PC-9 (cell line): ENCODE measurements at regions not wholly inside any gene's neighbourhood (a gene's known extent, or its start where the extent isn't known, plus 50 kb on each side); places are given as distances from the start of the nearest gene placed in this dataset.

ENCODE experiments used
- CTCF ChIP-seq: fragments of 200-600 bp; sonication (generic); conservative IDR thresholded peaks from 2 replicates; pipeline ENCODE4 v1.6.1; 2017; ENCODE audit warnings: mixed run types, antibody characterized with exemption, mild to moderate bottlenecking, moderate library complexity
- EZH2 ChIP-seq: fragments of 200-600 bp; sonication (generic); IDR thresholded peaks from 2 replicates; pipeline ENCODE4 v1.8.0; 2017; ENCODE audit warnings: antibody characterized with exemption, low read depth

DNA sequence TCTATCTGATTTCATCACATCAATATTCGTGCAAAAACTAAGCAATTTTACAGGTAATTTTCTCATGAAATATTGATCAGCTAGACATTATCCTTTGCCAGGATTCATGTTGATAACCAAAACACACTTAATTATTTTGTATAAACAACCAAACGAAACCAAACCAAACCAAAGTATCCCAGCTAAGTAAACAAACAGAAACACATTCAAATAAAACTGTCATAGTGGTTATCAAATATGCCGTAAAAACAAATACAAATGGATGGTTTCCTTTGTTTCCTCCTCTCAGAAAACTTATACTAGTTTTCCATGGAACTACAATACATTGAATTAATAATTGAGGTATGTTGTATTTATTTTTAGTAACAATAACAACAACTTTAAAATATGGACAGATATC, 777.4 kb downstream of the DSC3 start:
- TF ChIP-seq CTCF (no peak), EZH2 (no peak)
